DND-41 (cell line): ENCODE measurements at regions not wholly inside any gene's neighbourhood (a gene's known extent, or its start where the extent isn't known, plus 50 kb on each side); places are given as distances from the start of the nearest gene placed in this dataset.

ENCODE experiments used
- CTCF ChIP-seq: IDR thresholded peaks from 2 replicates; pipeline ENCODE4 v1.5.1; 2012; ENCODE audit warnings: borderline replicate concordance, low read length, moderate library complexity, mild to moderate bottlenecking; ENCODE audit not compliant: poor library complexity, severe bottlenecking; ENCODE audit errors: extremely low read depth
- EZH2 ChIP-seq: IDR thresholded peaks from 3 replicates; pipeline ENCODE4 v1.6.1; 2012; ENCODE audit warnings: borderline replicate concordance, low read depth, mild to moderate bottlenecking, moderate library complexity, low read length, inconsistent platforms; ENCODE audit not compliant: severe bottlenecking

GRCh38 chr4:71257761-71258160, 81.1 kb upstream of the SLC4A4 start:
- TF ChIP-seq CTCF (no peak), EZH2 (no peak)
